A549 (cell line): ENCODE measurements at regions not wholly inside any gene's neighbourhood (a gene's known extent, or its start where the extent isn't known, plus 50 kb on each side); places are given as distances from the start of the nearest gene placed in this dataset.
A peak's percentile ranks its signal among the peaks of the same experiment; 100 is the strongest.

Experiments used
- ATAC-seq, 2 experiments: fragments of 200-7000 bp in 1 of 2; fragments of >200 bp in 1 of 2; cut with Nextera tagmentation in 1 of 2; cut with Tn5 transposase in 1 of 2; 3 replicates each; pipeline versions ENCODE4 v1.8.0 to v1.9.1; 2018 to 2020; ENCODE audit warnings: mild to moderate bottlenecking in 1 of 2, moderate library complexity in 1 of 2
- CTCF ChIA-PET: fragments of 300-600 bp; sonication (Branson Sonifier 250); formaldehyde crosslinking; extraction: SDS; loops from one replicate; lab custom pipeline; 2021; ENCODE audit warnings: antibody characterized with exemption, inconsistent platforms; lab: Yijun Ruan, JAX
- POLR2A ChIA-PET: fragments of 350-600 bp; formaldehyde crosslinking; extraction: SDS; loops from one replicate; lab custom pipeline; 2021; ENCODE audit warnings: antibody characterized with exemption, inconsistent platforms; lab: Yijun Ruan, JAX
- DNase-seq, 2 experiments: peaks; one replicate each; pipeline versions ENCODE4 v3.0.0 to v3.0.0-alpha.2; 2011 to 2016; ENCODE audit warnings: low read depth in 1 of 2, low spot score in 1 of 2
- FAIRE-seq: peaks from 2 replicates; lab custom pipeline; 2011; peaks lifted over from hg19 to GRCh38; lab: Jason Lieb, UNC
- H3K27ac ChIP-seq, 2 experiments: fragments of >200 bp; sonication (Bioruptor Twin); formaldehyde crosslinking; 3 replicates each; pipeline ENCODE4 v1.5.1; 2016 to 2017
- H3K4me1 ChIP-seq: fragments of >200 bp; sonication (Bioruptor Twin); formaldehyde crosslinking; 3 replicates; pipeline ENCODE4 v1.6.1; 2016
- H3K4me2 ChIP-seq: fragments of >200 bp; sonication (Bioruptor Twin); formaldehyde crosslinking; 3 replicates; pipeline ENCODE4 v1.6.1; 2016
- H3K4me3 ChIP-seq: fragments of >200 bp; sonication (Bioruptor Twin); formaldehyde crosslinking; 3 replicates; pipeline ENCODE4 v1.5.1; 2016
- H3K9me3 ChIP-seq: fragments of >200 bp; sonication (Bioruptor Twin); formaldehyde crosslinking; 3 replicates; pipeline ENCODE4 v1.6.1; 2016
- CBX8 ChIP-seq: fragments of 200-600 bp; sonication (generic); IDR thresholded peaks from 2 replicates; pipeline ENCODE4 v1.6.1; 2016
- CHD2 ChIP-seq: fragments of 150-350 bp; IDR thresholded peaks from 2 replicates; pipeline ENCODE4 v1.6.1; 2014; ENCODE audit warnings: low read length; ENCODE audit not compliant: partially characterized antibody
- FOSB ChIP-seq: fragments of 250-450 bp; sonication (Bioruptor Pico); IDR thresholded peaks from 2 replicates; pipeline ENCODE4 v1.5.0; 2020; ENCODE audit warnings: mild to moderate bottlenecking, moderate library complexity
- FOSL2 ChIP-seq, 2 experiments: fragments of 450-650 bp in 1 of 2; fragments of >200 bp in 1 of 2; sonication (Bioruptor Twin) in 1 of 2; formaldehyde crosslinking; IDR thresholded peaks; 2 replicates each; pipeline versions ENCODE4 v1.5.0 to v1.6.1; 2016 to 2020; ENCODE audit warnings: mild to moderate bottlenecking in 1 of 2, moderate library complexity in 1 of 2
- FOXS1 ChIP-seq: fragments of 250-450 bp; sonication (Bioruptor Pico); IDR thresholded peaks from 2 replicates; pipeline ENCODE4 v1.5.0; 2020; ENCODE audit warnings: mild to moderate bottlenecking, moderate library complexity
- HEYL ChIP-seq: fragments of 250-450 bp; sonication (Bioruptor Pico); IDR thresholded peaks from 2 replicates; pipeline ENCODE4 v1.8.0; 2021; ENCODE audit warnings: mild to moderate bottlenecking, moderate library complexity
- HOXA7 ChIP-seq: fragments of 250-450 bp; sonication (Bioruptor Pico); IDR thresholded peaks from 2 replicates; pipeline ENCODE4 v1.5.0; 2020; ENCODE audit warnings: mild to moderate bottlenecking, moderate library complexity
- JUNB ChIP-seq: fragments of >200 bp; sonication (Bioruptor Twin); formaldehyde crosslinking; IDR thresholded peaks from 2 replicates; pipeline ENCODE4 v1.6.1; 2016
- NPAS2 ChIP-seq: fragments of 250-450 bp; sonication (Bioruptor Pico); IDR thresholded peaks from 2 replicates; pipeline ENCODE4 v1.8.0; 2022; ENCODE audit warnings: mild to moderate bottlenecking, moderate library complexity, borderline replicate concordance
- PHF8 ChIP-seq: fragments of 200-600 bp; sonication (generic); IDR thresholded peaks from 2 replicates; pipeline ENCODE4 v1.6.1; 2016; ENCODE audit warnings: low read depth, mild to moderate bottlenecking, antibody characterized with exemption, moderate library complexity, borderline replicate concordance
- POLR2AphosphoS2 ChIP-seq: conservative IDR thresholded peaks from 2 replicates; pipeline ENCODE4 v1.6.1; 2012; ENCODE audit warnings: low read length, improper control_type of control experiment, inconsistent platforms
- RARB ChIP-seq: fragments of 250-450 bp; sonication (Bioruptor Pico); IDR thresholded peaks from 2 replicates; pipeline ENCODE4 v1.8.0; 2021; ENCODE audit warnings: mild to moderate bottlenecking, moderate library complexity
- RCOR1 ChIP-seq: fragments of 150-350 bp; IDR thresholded peaks from 2 replicates; pipeline ENCODE4 v1.6.1; 2014; ENCODE audit warnings: antibody characterized with exemption, low read length, low read depth
- RFX5 ChIP-seq: fragments of 450-650 bp; IDR thresholded peaks from 2 replicates; pipeline ENCODE4 v1.7.1; 2014; ENCODE audit warnings: antibody characterized with exemption, mild to moderate bottlenecking, moderate library complexity
- RNF2 ChIP-seq: fragments of 200-600 bp; sonication (generic); IDR thresholded peaks from 2 replicates; pipeline ENCODE4 v1.6.1; 2016; ENCODE audit warnings: low read depth, mild to moderate bottlenecking, antibody characterized with exemption, moderate library complexity, borderline replicate concordance
- ZSCAN20 ChIP-seq: fragments of 250-450 bp; sonication (Bioruptor Pico); IDR thresholded peaks from 2 replicates; pipeline ENCODE4 v1.8.0; 2022; ENCODE audit warnings: mild to moderate bottlenecking, moderate library complexity
- WGBS: methylation state at CpG from one replicate; pipeline ENCODE4 v1.1.6; 2017; ENCODE audit errors: missing lambda C conversion rate; 5-methylcytosine and 5-hydroxymethylcytosine counted together
- TF ChIP-seq, protein P1 (sequence below): fragments of 450-650 bp; IDR thresholded peaks from 2 replicates; pipeline ENCODE4 v1.6.1; 2014; ENCODE audit warnings: antibody characterized with exemption
- TF ChIP-seq, protein P2 (sequence below): IDR thresholded peaks from 2 replicates; pipeline ENCODE4 v1.6.1; 2012
- TF ChIP-seq, protein P3 (sequence below): fragments of >200 bp; sonication (Bioruptor Twin); formaldehyde crosslinking; IDR thresholded peaks from 2 replicates; pipeline ENCODE4 v1.6.1; 2016

DNA sequence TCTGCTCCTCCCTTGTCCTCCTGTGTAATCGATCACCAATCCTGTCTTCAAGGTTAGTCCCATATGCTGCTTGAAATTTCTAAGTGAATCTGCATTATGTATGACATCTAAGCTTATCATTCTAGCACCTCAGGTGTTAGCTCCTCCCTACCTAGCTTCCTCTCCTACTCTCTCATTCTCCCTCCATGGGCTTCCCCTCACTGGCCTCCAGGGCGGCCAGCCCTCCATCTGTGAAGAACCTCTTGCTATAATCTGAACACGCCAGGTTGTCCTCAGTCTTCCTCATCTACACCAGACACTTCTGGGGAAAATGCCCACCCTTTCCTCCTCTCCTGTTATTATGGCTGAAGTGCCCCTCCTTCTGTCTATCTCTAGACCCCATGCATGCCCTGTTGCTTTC, 599.3 kb upstream of the KLF4 start (continued):
- no peak for TF ChIP-seq NPAS2 (CRISPR knock-in tag)
- no peak for TF ChIP-seq POLR2AphosphoS2
- TF ChIP-seq HEYL (CRISPR knock-in tag), result no peak
- TF ChIP-seq, protein P1, sequence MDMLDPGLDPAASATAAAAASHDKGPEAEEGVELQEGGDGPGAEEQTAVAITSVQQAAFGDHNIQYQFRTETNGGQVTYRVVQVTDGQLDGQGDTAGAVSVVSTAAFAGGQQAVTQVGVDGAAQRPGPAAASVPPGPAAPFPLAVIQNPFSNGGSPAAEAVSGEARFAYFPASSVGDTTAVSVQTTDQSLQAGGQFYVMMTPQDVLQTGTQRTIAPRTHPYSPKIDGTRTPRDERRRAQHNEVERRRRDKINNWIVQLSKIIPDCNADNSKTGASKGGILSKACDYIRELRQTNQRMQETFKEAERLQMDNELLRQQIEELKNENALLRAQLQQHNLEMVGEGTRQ, result no peak
- no peak for TF ChIP-seq FOSB (CRISPR knock-in tag)

DNA sequence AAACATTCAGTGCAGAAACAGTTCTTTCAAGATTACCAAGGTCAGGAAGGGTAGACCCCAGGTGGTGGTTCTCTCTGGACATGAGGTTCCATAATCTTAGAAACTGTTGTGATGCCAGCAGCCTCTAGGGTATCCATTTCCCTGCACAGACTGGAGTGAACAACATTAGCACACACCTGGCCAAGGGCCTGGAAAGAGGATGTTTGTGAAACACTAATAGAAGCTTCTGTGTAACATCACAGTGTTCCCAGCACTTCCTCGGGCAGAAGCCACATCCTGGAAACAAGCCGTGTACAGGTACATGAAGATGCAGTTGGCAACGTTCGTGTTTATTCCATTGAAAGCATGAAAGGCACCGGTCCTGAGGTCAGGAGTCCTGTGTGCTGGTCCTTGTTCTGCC, 598.2 kb upstream of the KLF4 start:
- DNase-seq, result no peak
- CTCF ChIA-PET, result interaction anchor here (1.0 to 1.6 kb wide), 2 partner anchors 26 to 64 kb away, joined by 4 read pairs; no protein-coding TSS in a partner anchor
- 82% methylated on average over 5 of the region's 5 CpGs for WGBS
- peak; percentile 30 to 66; a peak in 1 of 6 replicates for ATAC-seq
- peaks cover 2% of the 10 kb centered on the region for H3K4me1 ChIP-seq
- H3K27ac ChIP-seq, result no peak overlapping the region
- TF ChIP-seq, protein P2, sequence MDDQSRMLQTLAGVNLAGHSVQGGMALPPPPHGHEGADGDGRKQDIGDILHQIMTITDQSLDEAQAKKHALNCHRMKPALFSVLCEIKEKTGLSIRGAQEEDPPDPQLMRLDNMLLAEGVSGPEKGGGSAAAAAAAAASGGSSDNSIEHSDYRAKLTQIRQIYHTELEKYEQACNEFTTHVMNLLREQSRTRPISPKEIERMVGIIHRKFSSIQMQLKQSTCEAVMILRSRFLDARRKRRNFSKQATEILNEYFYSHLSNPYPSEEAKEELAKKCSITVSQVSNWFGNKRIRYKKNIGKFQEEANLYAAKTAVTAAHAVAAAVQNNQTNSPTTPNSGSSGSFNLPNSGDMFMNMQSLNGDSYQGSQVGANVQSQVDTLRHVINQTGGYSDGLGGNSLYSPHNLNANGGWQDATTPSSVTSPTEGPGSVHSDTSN, result no peak
- TF ChIP-seq FOSL2 (IDR thresholded peaks at IDR 0.05) (no peak), FOSL2 (CRISPR knock-in tag; IDR thresholded peaks at IDR 0.05) (no peak)
- FAIRE-seq, result no peak
- POLR2A ChIA-PET, result no interaction called here
- peaks cover 5% of the 10 kb centered on the region; the same call in 2 of the 3 replicates for H3K9me3 ChIP-seq
- H3K4me3 ChIP-seq, result no peak overlapping the region
- no peak overlapping the region for H3K4me2 ChIP-seq

DNA sequence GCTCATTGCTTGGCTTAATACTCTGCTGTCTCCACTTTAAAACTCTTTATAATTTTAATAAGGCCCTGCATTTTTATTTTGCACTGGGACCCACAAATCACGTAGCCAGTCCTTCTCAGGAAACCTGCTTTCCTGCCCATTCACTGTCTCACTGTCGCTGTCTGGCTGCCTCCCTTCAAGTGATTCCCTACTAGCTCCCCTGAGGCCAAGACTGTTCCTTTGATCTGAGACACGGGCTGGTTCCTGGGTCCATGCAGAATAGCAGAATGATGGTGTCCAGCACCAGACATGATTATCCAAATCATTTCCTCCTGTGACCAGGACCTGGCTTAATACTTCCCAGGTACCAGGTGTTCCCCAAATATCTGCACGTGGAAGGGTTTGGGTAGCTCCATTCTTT, 597.1 kb upstream of the KLF4 start:
- H3K4me1 ChIP-seq, result no peaks in the 10 kb centered on the region
- DNase-seq (no peak), ATAC-seq (no peak), FAIRE-seq (no peak)
- 62% methylated on average over 4 of the region's 4 CpGs for WGBS
- no peak overlapping the region for H3K4me2 ChIP-seq
- TF ChIP-seq ZSCAN20 (CRISPR knock-in tag) (no peak), RNF2 (no peak)
- no peak overlapping the region for H3K27ac ChIP-seq
- ChIA-PET CTCF (interaction anchor here (1.0 kb wide), 1 partner anchor 27 kb away, joined by 4 read pairs; no protein-coding TSS in a partner anchor), POLR2A (no interaction called here)
- H3K4me3 ChIP-seq, result no peak overlapping the region
- H3K9me3 ChIP-seq, result no peaks in the 10 kb centered on the region

DNA sequence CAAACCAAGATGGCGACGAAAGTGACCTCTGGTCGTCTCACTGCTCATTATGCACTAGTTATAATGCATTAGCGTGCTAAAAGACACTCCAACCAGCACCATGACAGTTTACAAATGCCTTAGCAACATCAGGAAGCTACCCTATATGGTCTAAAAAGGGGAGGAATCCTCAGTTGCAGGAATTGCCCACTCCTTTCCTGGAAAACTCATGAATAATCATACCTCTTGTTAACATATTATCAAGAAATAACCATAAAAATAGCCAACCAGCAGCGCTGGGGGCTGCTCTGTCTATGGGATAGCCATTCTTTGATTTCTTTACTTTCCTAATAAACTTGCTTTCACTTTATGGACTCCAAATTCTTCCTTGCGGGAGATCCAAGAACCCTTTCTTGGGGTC, 595.7 kb upstream of the KLF4 start:
- no peak overlapping the region for H3K27ac ChIP-seq
- 69% methylated on average over 6 of the region's 6 CpGs for WGBS
- FAIRE-seq (no peak), DNase-seq (no peak), ATAC-seq (no peak)
- CTCF ChIA-PET, result interaction anchor here (0.6 to 1.1 kb wide), 2 partner anchors 23 to 884 kb away, joined by 3 read pairs; no protein-coding TSS in a partner anchor
- TF ChIP-seq PHF8 (no peak), JUNB (no peak), RCOR1 (no peak), RARB (no peak), CBX8 (no peak), FOXS1 (CRISPR knock-in tag) (no peak), HOXA7 (CRISPR knock-in tag) (no peak), RFX5 (no peak), CHD2 (no peak), FOSL2 (IDR thresholded peaks at IDR 0.05) (no peak), FOSL2 (CRISPR knock-in tag; IDR thresholded peaks at IDR 0.05) (no peak)
- TF ChIP-seq, protein P3, sequence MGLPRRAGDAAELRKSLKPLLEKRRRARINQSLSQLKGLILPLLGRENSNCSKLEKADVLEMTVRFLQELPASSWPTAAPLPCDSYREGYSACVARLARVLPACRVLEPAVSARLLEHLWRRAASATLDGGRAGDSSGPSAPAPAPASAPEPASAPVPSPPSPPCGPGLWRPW, result no peak
- TF ChIP-seq, protein P1, result no peak
- no peak overlapping the region for H3K4me2 ChIP-seq
- H3K4me1 ChIP-seq, result no peaks in the 10 kb centered on the region
- POLR2A ChIA-PET, result no interaction called here
- H3K9me3 ChIP-seq, result no peaks in the 10 kb centered on the region
- H3K4me3 ChIP-seq, result no peak overlapping the region
